OCI-LY3 (cell line): ENCODE measurements at regions not wholly inside any gene's neighbourhood (a gene's known extent, or its start where the extent isn't known, plus 50 kb on each side); places are given as distances from the start of the nearest gene placed in this dataset.

ENCODE experiments used
- EZH2phosphoT487 ChIP-seq: fragments of 200-600 bp; shearing (Covaris generic); IDR thresholded peaks from 2 replicates; pipeline ENCODE4 v1.6.1; 2018; ENCODE audit warnings: antibody characterized with exemption, mixed run types, low read depth
- TF ChIP-seq, protein P1 (sequence below): fragments of 200-600, 300-600 bp; sonication (generic); IDR thresholded peaks from 2 replicates; pipeline ENCODE4 v1.5.1; 2014; ENCODE audit warnings: antibody characterized with exemption, low read length, low read depth

- TF ChIP-seq, protein P1, sequence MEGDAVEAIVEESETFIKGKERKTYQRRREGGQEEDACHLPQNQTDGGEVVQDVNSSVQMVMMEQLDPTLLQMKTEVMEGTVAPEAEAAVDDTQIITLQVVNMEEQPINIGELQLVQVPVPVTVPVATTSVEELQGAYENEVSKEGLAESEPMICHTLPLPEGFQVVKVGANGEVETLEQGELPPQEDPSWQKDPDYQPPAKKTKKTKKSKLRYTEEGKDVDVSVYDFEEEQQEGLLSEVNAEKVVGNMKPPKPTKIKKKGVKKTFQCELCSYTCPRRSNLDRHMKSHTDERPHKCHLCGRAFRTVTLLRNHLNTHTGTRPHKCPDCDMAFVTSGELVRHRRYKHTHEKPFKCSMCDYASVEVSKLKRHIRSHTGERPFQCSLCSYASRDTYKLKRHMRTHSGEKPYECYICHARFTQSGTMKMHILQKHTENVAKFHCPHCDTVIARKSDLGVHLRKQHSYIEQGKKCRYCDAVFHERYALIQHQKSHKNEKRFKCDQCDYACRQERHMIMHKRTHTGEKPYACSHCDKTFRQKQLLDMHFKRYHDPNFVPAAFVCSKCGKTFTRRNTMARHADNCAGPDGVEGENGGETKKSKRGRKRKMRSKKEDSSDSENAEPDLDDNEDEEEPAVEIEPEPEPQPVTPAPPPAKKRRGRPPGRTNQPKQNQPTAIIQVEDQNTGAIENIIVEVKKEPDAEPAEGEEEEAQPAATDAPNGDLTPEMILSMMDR, result no peak
- no peak for TF ChIP-seq EZH2phosphoT487
These were observed 956.6 kb downstream of the LRFN5 start for GRCh38 chr14:42563313-42563712.
